IMR-90 (cell line): ENCODE measurements at regions not wholly inside any gene's neighbourhood (a gene's known extent, or its start where the extent isn't known, plus 50 kb on each side); places are given as distances from the start of the nearest gene placed in this dataset.

Experiments
- CEBPB ChIP-seq: IDR thresholded peaks from 2 replicates; pipeline ENCODE4 v1.6.1; 2012; ENCODE audit warnings: low read depth, low read length, improper control_type of control experiment
- CTCF ChIP-seq: conservative IDR thresholded peaks from 2 replicates; pipeline ENCODE4 v1.5.1; 2012; ENCODE audit warnings: mild to moderate bottlenecking, low read depth, low read length, improper control_type of control experiment

GRCh38 chr2:210884227-210884626 lies 327.8 kb downstream of the CPS1 start:
- TF ChIP-seq CTCF, result no peak
- no peak for TF ChIP-seq CEBPB
